PC-3 (cell line): ENCODE measurements at regions not wholly inside any gene's neighbourhood (a gene's known extent, or its start where the extent isn't known, plus 50 kb on each side); places are given as distances from the start of the nearest gene placed in this dataset.

ENCODE experiments used
- ATAC-seq: fragments of 200-7000 bp; cut with Tn5 transposase; 2 replicates; pipeline ENCODE4 v1.9.1; 2020; ENCODE audit warnings: mild to moderate bottlenecking, moderate library complexity
- BruUV-seq: library from RNA; stranded (reverse); fragments of 400-500 nt; replicated peaks from 2 replicates; lab custom pipeline; 2021; lab: Mats Ljungman, UMichigan
- CTCF ChIA-PET: fragments of 300-600 bp; sonication (Branson Sonifier 250); formaldehyde crosslinking; loops from one replicate; lab custom pipeline; 2022; ENCODE audit warnings: antibody characterized with exemption; lab: Charles Lee
- POLR2A ChIA-PET: fragments of 300-600 bp; sonication (Branson Sonifier 250); formaldehyde crosslinking; loops from one replicate; lab custom pipeline; 2022; ENCODE audit warnings: antibody characterized with exemption; ENCODE audit not compliant: unreplicated experiment; lab: Charles Lee
- DNase-seq: peaks from one replicate; pipeline ENCODE4 v3.0.0-alpha.2; 2015
- H2AFZ ChIP-seq: fragments of 300-600 bp; sonication (generic); 2 replicates; pipeline ENCODE4 v1.6.0; 2016; ENCODE audit warnings: antibody characterized with exemption, low read length
- H3F3A ChIP-seq: fragments of 300-600 bp; sonication (generic); one replicate; pipeline ENCODE4 v1.6.0; 2017; ENCODE audit warnings: antibody characterized with exemption, low read length, control low read depth, mild to moderate bottlenecking; ENCODE audit not compliant: unreplicated experiment
- H3K27ac ChIP-seq: fragments of 300-600 bp; sonication (generic); 2 replicates; pipeline ENCODE4 v1.5.1; 2016; ENCODE audit warnings: mild to moderate bottlenecking, low read length
- H3K27me3 ChIP-seq: fragments of 300-600 bp; sonication (generic); 2 replicates; pipeline ENCODE4 v1.6.1; 2016; ENCODE audit warnings: low read length, mixed read lengths
- H3K36me3 ChIP-seq: fragments of 300-600 bp; sonication (generic); 2 replicates; pipeline ENCODE4 v1.6.1; 2016; ENCODE audit warnings: low read depth, mixed run types, low read length, mixed read lengths
- H3K4me1 ChIP-seq: fragments of 300-600 bp; sonication (generic); 2 replicates; pipeline ENCODE4 v1.5.1; 2016; ENCODE audit warnings: low read length; ENCODE audit not compliant: insufficient read depth
- H3K4me2 ChIP-seq: fragments of 300-600 bp; sonication (generic); 2 replicates; pipeline ENCODE4 v1.6.0; 2016; ENCODE audit warnings: low read length
- H3K4me3 ChIP-seq: fragments of 300-600 bp; sonication (generic); 2 replicates; pipeline ENCODE4 v1.5.1; 2016; ENCODE audit warnings: mild to moderate bottlenecking, low read length, mixed read lengths
- H3K79me2 ChIP-seq: fragments of 300-600 bp; sonication (generic); 2 replicates; pipeline ENCODE4 v1.6.1; 2017; ENCODE audit warnings: low read length, mixed read lengths
- H3K9ac ChIP-seq: fragments of 300-600 bp; sonication (generic); 2 replicates; pipeline ENCODE4 v1.6.0; 2016; ENCODE audit warnings: mild to moderate bottlenecking, low read length
- H3K9me2 ChIP-seq: fragments of 300-600 bp; sonication (generic); replicated peaks from 2 replicates; pipeline ENCODE4 v1.6.1; 2016; ENCODE audit warnings: mixed run types, low read length, mixed read lengths
- H3K9me3 ChIP-seq: fragments of 300-600 bp; sonication (generic); 2 replicates; pipeline ENCODE4 v1.6.1; 2016; ENCODE audit warnings: low read length, mixed read lengths
- H4K20me1 ChIP-seq: fragments of 300-600 bp; sonication (generic); 2 replicates; pipeline ENCODE4 v1.6.1; 2016; ENCODE audit warnings: low read length, mixed read lengths
- CTCF ChIP-seq: fragments of 300-600 bp; sonication (generic); conservative IDR thresholded peaks from 2 replicates; pipeline ENCODE4 v1.5.1; 2017; ENCODE audit warnings: antibody characterized with exemption, low read depth, mild to moderate bottlenecking, low read length
- EZH2 ChIP-seq: fragments of 300-600 bp; sonication (generic); IDR thresholded peaks from one replicate; pipeline ENCODE4 v1.6.1; 2017; ENCODE audit warnings: antibody characterized with exemption, mild to moderate bottlenecking, low read length; ENCODE audit not compliant: unreplicated experiment
- EZH2phosphoT487 ChIP-seq: fragments of 300-600 bp; sonication (generic); IDR thresholded peaks from 2 replicates; pipeline ENCODE4 v1.6.1; 2018; ENCODE audit warnings: mild to moderate bottlenecking, antibody characterized with exemption, low read length, borderline replicate concordance
- intact Hi-C: fragments of 100-400 bp; cut with micrococcal nuclease; formaldehyde crosslinking; loops from 2 replicates; pipeline ENCODE4 v1.9.0; 2023

GRCh38 chr20:55596431-55596830 lies 408.9 kb downstream of the CBLN4 start:
- CTCF ChIA-PET, result no interaction called here
- Histone ChIP-seq H3K9me3 (peaks cover 38% of the 10 kb centered on the region), H3K4me3 (no peak overlapping the region), H3K9me2 (no peaks in the 10 kb centered on the region), H4K20me1 (no peaks in the 10 kb centered on the region), H2AFZ (no peak overlapping the region), H3K9ac (no peak overlapping the region), H3K27ac (no peak overlapping the region), H3K36me3 (no peaks in the 10 kb centered on the region), H3K4me2 (no peak overlapping the region), H3K4me1 (no peaks in the 10 kb centered on the region), H3K27me3 (peaks cover 6% of the 10 kb centered on the region; the same call in 1 of the 2 replicates), H3K79me2 (no peaks in the 10 kb centered on the region), H3F3A (no peaks in the 10 kb centered on the region)
- no peak for ATAC-seq
- no TSS peak for BruUV-seq
- POLR2A ChIA-PET, result no interaction called here
- no peak for DNase-seq
- TF ChIP-seq CTCF (no peak), EZH2phosphoT487 (no peak), EZH2 (no peak)
- intact Hi-C loops, result no loop called here

GRCh38 chr20:55592866-55593265 lies 412.5 kb downstream of the CBLN4 start:
- CTCF ChIA-PET, result no interaction called here
- H4K20me1 ChIP-seq, result no peaks in the 10 kb centered on the region
- H3K4me2 ChIP-seq, result no peak overlapping the region
- BruUV-seq, result no TSS peak
- no peak overlapping the region for H2AFZ ChIP-seq
- H3K79me2 ChIP-seq, result no peaks in the 10 kb centered on the region
- ATAC-seq (no peak), DNase-seq (no peak)
- H3K9me2 ChIP-seq, result no peaks in the 10 kb centered on the region
- no peaks in the 10 kb centered on the region for H3K4me1 ChIP-seq
- intact Hi-C loops, result no loop called here
- H3K4me3 ChIP-seq, result no peak overlapping the region
- no peak for TF ChIP-seq EZH2
- TF ChIP-seq EZH2phosphoT487, result no peak
- TF ChIP-seq CTCF, result no peak
- POLR2A ChIA-PET, result no interaction called here
- no peaks in the 10 kb centered on the region for H3F3A ChIP-seq
- no peak overlapping the region for H3K9ac ChIP-seq
- 0 out of 2 replicates have a peak, but pooled peaks cover 5% of the 10 kb centered on the region for H3K27me3 ChIP-seq
- H3K27ac ChIP-seq, result no peak overlapping the region
- H3K36me3 ChIP-seq, result no peaks in the 10 kb centered on the region
- peaks cover 38% of the 10 kb centered on the region for H3K9me3 ChIP-seq

GRCh38 chr20:55586610-55587009 lies 418.7 kb downstream of the CBLN4 start:
- H3K36me3 ChIP-seq, result no peaks in the 10 kb centered on the region
- no peaks in the 10 kb centered on the region for H3K9me2 ChIP-seq
- ChIA-PET POLR2A (no interaction called here), CTCF (no interaction called here)
- intact Hi-C loops, result no loop called here
- H3K27ac ChIP-seq, result no peak overlapping the region
- no peaks in the 10 kb centered on the region for H3K4me1 ChIP-seq
- DNase-seq, result no peak
- H4K20me1 ChIP-seq, result no peaks in the 10 kb centered on the region
- no peak overlapping the region for H3K4me2 ChIP-seq
- no peak overlapping the region for H3K9ac ChIP-seq
- ATAC-seq, result no peak
- no peaks in the 10 kb centered on the region for H3K79me2 ChIP-seq
- peaks cover 32% of the 10 kb centered on the region for H3K9me3 ChIP-seq
- no TSS peak for BruUV-seq
- TF ChIP-seq EZH2phosphoT487 (no peak), EZH2 (no peak), CTCF (no peak)
- H3K27me3 ChIP-seq, result 0 out of 2 replicates have a peak, but pooled peaks cover 5% of the 10 kb centered on the region
- no peaks in the 10 kb centered on the region for H3F3A ChIP-seq
- no peak overlapping the region for H2AFZ ChIP-seq
- H3K4me3 ChIP-seq, result no peak overlapping the region
